GM19395 (cell line): ENCODE measurements at regions not wholly inside any gene's neighbourhood (a gene's known extent, or its start where the extent isn't known, plus 50 kb on each side); places are given as distances from the start of the nearest gene placed in this dataset.
A peak's percentile ranks its signal among the peaks of the same experiment; 100 is the strongest.
"Not testable (repeated sequence)": the region's sequence is repeated elsewhere in the genome, so short reads cannot be mapped to it uniquely, and the experiment has no call there.

ENCODE experiments used
- ATAC-seq: cut with Tn5 transposase; IDR thresholded peaks from one replicate; pipeline ENCODE4 v1.9.1; 2021; ENCODE audit warnings: mild to moderate bottlenecking, moderate library complexity; ENCODE audit not compliant: unreplicated experiment

DNA sequence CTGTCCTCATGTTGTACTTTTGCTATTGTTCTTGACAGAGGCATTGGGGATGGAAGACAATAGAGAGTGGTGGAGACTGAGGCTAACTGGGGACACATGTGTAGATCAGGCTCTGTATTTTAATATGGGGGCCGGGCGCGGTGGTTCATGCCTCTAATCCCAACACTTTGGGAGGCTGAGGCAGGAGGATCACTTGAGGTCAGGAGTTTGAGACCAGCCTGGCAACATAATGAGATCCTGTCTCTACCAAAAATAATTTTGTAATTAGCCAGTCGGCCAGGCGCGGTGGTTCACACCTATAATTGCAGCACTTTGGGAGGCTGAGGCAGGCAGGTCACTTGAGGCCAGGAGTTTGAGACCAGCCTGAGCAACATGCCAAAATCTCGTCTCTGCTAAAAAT lies 72.5 kb upstream of the FOXK1 start:
- not testable (repeated sequence) for ATAC-seq

DNA sequence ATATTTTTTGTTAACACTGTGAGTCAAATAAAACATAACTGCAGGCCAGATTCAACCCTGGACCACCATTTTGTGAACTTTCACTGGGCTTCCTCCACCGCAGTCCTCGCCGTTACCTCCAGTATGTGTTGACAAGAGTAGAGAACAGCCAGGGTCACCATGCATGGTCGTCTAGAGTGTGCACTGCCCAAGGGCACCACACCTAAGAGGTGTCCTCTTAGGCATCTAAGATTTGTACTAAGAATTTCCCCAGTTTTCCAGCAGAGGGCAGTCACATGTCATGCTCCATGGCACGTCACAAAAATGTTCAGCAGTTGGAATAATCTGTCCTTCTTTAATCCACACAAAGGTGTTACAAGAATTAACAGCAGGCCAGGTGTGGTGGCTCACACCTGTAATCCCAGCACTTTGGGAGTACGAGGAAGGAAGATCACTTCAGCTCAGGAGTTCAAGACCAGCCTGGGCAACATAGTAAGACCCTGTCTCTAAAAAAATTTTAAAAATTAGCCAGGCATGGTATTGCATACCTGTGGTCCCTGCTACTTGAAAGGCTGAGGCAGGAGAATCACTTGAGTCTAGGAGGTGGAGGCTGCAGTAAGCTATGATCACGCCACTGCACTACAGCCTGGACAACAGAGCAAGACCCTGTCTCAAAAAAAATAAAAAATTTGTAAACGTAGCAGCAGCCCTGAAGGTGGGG lies 71.2 kb upstream of the FOXK1 start:
- peak; percentile 64 for ATAC-seq

DNA sequence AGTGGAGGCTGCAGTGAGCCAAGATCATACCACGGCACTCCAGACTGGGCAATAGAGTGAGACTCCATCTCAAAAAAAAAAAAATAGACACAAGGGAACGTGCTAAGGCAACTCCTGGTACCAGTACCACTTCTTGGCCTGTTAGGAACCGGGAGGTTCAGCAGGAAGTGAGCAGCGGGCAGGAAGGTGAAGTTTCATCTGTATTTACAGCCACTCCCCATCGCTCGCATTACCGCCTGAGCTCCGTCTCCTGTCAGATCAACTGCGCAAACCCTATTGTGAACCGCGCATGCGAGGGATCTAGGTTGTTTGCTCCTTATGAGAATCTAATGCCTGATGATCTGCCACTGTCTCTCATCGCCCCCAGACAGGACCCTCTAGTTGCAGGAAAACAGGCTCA lies 69.9 kb upstream of the FOXK1 start:
- ATAC-seq: no peak

DNA sequence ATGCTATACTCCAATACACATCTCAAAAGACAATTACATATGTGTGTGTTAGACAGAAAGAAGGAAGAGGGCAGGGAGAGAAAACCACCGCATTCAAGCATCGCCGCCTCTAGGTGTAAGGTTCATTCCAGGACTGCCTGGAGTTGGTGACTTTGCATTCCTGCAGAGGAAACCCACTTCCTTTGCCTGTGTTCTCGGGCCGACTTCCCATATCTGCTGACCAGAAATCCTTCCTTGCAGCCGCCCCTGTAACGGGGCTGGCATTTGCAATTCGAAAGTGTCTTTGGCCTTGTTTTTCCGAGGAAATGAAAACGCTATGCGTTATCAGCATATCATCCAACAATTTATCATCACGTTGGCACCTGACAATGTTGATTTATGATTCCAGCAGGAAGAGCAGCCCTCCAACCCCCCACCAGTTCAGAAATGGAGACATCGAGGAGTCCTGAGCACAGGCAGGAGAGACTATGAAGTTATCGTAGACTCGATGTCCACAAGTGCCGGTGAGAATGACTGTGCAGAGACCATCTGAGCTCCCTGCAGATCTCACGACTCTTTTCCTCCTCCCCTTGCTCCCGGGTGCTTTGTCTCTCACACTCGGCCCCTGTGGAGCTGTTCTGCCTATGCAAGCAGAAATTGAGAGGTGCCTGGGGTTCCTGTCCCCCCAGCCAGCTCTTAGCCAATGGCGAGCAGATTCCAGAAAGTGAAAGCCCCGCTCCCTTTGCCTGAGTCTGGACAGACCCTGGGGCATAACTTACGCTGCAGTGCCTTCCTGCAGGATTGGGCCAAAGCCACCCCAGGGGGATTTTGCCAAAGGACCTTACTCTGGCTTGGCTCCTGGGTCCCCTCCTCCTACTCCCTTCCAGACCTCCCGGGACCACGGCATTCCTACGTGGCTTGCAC lies 68.9 kb upstream of the FOXK1 start:
- ATAC-seq: no peak

DNA sequence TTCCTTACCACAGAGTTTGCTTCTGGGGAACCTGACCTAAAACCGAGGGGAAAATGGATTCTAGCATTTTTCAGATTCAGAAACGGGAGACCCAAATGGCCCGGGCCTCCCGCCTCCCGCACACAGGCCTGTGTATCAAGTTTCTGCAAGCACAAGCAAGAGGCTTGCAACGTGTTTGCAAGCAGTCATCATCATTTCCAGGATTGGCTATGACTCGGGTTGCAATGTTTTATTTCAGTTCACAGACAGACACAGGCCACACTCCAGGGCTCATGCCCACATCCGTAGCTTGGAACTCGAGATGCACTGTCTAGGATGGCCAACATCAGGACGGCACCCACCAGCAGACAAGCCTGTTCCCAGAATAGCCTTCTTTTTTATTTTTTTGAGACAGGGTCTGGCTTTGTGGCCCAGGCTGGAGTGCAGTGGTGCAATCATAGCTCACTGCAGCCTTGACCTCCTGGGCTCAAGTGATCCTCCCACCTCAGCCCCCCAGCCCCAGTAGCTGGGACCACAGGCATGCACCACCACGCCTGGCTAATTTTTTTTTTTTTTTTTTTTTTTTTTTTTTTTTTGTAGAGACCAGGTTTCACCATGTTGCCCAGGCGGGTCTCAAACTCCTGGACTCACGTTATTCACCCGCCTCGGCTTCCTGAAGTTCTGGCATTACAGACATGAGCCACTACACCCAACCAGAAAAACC lies 68.1 kb upstream of the FOXK1 start:
- ATAC-seq: no peak

DNA sequence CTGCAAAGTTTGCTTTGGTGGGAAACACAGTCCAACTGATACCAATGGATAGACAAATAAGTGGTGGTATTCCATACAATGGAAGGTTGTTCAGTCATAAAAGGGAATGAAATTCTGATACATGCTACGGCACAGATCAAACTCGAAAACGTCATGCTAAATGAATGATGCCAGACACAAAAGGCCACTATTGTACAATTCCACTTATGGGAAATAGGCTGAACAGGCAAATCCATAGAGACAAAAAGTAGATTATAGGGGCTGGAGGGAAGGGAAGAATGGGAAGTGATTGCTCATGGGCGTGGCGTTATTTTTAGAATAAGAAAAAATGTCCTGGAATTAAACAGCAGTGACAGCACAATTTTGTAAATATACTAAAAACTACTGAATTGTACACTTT lies 66.0 kb upstream of the FOXK1 start:
- no peak for ATAC-seq

DNA sequence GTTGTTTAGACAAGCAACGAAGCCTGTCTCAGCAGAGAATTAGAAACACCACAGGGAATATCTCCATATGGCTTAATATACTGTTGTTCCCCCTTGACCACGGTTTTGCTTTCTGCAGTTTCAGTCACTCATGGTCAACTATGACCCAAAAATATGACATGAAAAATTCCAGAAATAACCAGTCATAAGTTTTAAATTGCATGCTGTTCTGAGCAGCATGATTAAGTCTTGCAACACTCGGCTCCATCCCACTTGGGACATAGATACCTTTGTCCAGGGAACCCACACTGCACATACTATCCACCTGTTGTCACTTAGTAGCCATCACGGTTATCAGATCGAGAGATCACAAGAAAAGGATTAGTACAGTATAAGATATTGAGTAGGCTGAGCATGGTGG lies 60.7 kb upstream of the FOXK1 start:
- no peak for ATAC-seq

DNA sequence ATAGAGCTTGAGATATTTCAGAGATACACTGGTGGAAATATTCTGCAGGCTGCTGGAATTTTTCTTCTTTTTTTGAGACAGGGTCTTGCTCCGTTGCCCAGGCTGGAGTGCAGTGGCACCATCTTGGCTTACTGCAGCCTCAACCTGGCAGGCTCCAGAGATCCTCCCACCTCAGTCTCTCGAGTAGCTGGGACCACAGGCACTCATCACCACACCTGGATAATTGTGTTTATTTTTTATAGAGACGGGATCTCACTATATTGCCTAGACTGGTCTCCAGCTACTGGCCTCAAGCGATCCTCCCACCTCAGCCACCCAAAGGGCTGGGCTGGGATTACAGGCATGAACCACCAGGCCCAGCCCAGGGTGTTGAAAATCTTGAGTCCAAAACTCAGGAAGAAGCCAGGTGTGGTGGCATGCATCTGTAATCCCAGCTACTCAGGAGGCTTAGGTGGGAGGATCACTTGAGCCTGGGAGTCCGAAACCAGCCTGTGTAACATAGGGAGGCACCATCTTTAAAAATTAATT lies 55.7 kb upstream of the FOXK1 start:
- no peak for ATAC-seq

DNA sequence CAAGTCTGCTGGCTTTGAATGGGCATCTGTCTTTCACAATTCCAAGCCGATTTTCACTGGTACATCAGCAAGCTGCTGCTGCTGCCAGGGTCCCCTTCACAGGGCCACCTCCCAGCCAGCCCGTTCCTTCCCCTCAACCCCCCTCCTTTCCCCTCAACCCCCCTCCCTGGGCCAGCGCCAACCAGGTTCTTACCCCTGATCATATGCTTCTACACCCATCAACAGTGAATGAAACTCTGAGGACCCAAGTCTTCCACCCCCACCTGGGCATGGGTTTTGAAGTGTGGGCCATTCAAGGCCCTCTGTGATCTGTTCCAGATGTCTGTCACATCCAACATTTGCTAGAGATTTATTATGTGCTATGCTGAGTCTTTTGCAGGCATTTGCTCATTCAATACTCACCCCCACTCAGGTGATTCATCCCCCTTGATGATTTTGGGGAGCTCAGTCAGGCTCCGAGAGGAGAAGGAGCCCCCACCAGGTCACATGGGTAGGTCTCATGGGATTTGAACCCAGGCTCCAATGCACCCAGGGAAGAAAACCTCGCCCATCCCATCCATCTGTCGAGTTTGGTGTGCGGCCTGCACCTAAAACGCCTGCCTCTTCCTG lies 52.7 kb upstream of the FOXK1 start:
- no peak for ATAC-seq

DNA sequence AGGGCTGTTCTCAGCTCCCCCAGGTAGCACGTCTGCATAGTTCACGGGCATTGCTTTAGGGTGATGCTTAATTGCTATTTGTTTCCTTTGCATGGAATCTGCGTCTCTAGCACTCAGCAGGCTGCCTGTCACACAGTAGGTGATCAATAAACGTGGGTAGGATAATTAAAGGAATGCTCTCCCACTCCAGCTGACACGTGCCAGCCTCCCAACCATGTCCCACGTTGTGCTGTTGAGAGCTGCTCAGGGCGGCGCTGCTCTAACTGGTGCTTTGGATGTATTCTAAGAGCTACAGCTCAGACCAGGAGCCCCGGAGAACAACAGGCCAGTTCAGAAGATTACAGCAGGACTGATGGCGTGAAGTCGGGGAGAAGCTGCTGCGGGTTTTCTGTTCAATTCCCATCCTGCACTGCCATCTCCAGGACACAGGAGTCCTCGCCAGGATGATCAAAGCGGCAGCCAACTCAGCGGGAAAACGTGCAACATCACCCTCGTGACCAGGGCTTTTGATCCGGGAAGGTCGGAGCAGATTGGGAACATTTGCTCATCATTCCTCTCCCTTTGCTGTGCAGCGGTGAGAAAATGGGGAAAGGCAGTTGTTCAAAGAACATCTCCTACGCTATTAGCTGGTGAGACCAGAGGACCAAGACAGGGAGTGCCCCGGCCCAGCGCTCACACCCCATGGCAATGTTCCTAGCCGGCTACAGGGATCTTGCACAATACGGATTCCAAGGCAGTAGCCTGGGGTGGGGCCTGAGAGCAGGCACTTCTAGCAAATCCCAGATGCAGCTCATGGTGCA lies 50.5 kb upstream of the FOXK1 start:
- ATAC-seq: no peak
